HG03175 (cell line): ENCODE measurements at regions not wholly inside any gene's neighbourhood (a gene's known extent, or its start where the extent isn't known, plus 50 kb on each side); places are given as distances from the start of the nearest gene placed in this dataset.
"Not testable (repeated sequence)": the region's sequence is repeated elsewhere in the genome, so short reads cannot be mapped to it uniquely, and the experiment has no call there.

ENCODE experiments used
- ATAC-seq: cut with Tn5 transposase; IDR thresholded peaks from one replicate; pipeline ENCODE4 v1.9.1; 2021; ENCODE audit warnings: mild to moderate bottlenecking, moderate library complexity; ENCODE audit not compliant: unreplicated experiment

GRCh38 chr17:31750578-31750977 is 108.5 kb downstream of the COPRS start:
- no peak for ATAC-seq

GRCh38 chr17:31748881-31749280 is 110.2 kb downstream of the COPRS start:
- no peak for ATAC-seq

- ATAC-seq: no peak
Observed at GRCh38 chr17:31746884-31747495, 112.1 kb downstream of the COPRS start.

- no peak for ATAC-seq
Observed at GRCh38 chr17:31745964-31746600, 113.0 kb downstream of the COPRS start.

GRCh38 chr17:31744511-31744951 is 114.5 kb downstream of the COPRS start:
- ATAC-seq: no peak

GRCh38 chr17:31743797-31744196 is 115.2 kb downstream of the COPRS start:
- ATAC-seq: no peak

- no peak for ATAC-seq
Observed at GRCh38 chr17:31741371-31741770, 117.7 kb downstream of the COPRS start.

GRCh38 chr17:31740611-31741082 is 118.4 kb downstream of the COPRS start:
- no peak for ATAC-seq

- ATAC-seq: no peak
Observed at GRCh38 chr17:31738996-31739699, 119.9 kb downstream of the COPRS start.

- no peak for ATAC-seq
Observed at GRCh38 chr17:31738488-31738887, 120.6 kb downstream of the COPRS start.

GRCh38 chr17:31738067-31738466 is 121.0 kb downstream of the COPRS start:
- ATAC-seq: no peak

GRCh38 chr17:31736855-31737625 is 122.0 kb downstream of the COPRS start:
- ATAC-seq: no peak

- no peak for ATAC-seq
Observed at GRCh38 chr17:31733326-31733725, 125.7 kb downstream of the COPRS start.

GRCh38 chr17:31731585-31732154 is 127.4 kb downstream of the COPRS start:
- ATAC-seq: not testable (repeated sequence)

GRCh38 chr17:31731118-31731517 is 127.9 kb downstream of the COPRS start:
- no peak for ATAC-seq

GRCh38 chr17:31726980-31727427 is 132.0 kb downstream of the COPRS start:
- ATAC-seq: no peak

- ATAC-seq: no peak
Observed at GRCh38 chr17:31724619-31725018, 134.4 kb downstream of the COPRS start.

- ATAC-seq: no peak
Observed at GRCh38 chr17:31724026-31724425, 135.0 kb downstream of the COPRS start.

GRCh38 chr17:31722251-31723056 is 136.6 kb downstream of the COPRS start:
- no peak for ATAC-seq
